Stimulated activated CD4-positive, alpha-beta T cell treated with anti-CD3 and anti-CD28 coated beads, Interleukin-2, amount 100 ng/mL, for 24 hours (primary cell): ENCODE measurements at regions not wholly inside any gene's neighbourhood (a gene's known extent, or its start where the extent isn't known, plus 50 kb on each side); places are given as distances from the start of the nearest gene placed in this dataset.
"Not testable (repeated sequence)": the region's sequence is repeated elsewhere in the genome, so short reads cannot be mapped to it uniquely, and the experiment has no call there.

Experiments
- DNase-seq, 2 donors: peaks; one replicate each; pipeline ENCODE4 v3.0.0-alpha.2; 2020

DNA sequence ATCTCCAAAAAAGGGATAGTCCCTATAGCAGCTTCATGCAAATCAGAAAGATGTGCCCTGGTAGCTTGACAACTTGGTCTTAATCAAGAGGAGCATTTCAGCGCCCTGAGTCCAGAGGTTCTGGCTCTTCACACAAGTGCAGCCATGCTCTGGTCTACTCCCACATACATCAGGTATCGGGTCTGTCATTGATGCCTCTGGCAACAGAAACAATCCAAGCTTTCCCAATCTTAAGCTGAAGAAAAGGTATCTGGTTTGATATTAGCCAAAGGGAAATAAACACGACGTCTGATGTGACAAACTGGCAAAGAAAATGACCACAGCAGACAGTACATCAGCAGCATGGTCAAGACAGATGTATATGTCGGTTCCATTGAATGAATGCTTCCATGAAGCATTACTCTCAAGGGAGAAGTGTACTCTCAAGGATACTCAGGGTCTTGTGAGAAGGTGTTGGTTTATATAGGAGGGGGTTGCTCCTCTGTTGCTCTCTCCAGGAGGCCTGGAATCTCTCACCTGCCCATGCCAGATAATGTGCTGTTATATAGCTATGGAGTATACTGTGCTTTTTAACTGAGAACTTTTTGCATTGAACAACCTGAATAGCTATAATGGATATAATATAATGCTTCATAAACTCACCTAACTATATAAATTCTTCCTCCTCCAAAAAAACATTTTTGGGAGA is 879.6 kb upstream of the PCDH10 start:
- no peak for DNase-seq

DNA sequence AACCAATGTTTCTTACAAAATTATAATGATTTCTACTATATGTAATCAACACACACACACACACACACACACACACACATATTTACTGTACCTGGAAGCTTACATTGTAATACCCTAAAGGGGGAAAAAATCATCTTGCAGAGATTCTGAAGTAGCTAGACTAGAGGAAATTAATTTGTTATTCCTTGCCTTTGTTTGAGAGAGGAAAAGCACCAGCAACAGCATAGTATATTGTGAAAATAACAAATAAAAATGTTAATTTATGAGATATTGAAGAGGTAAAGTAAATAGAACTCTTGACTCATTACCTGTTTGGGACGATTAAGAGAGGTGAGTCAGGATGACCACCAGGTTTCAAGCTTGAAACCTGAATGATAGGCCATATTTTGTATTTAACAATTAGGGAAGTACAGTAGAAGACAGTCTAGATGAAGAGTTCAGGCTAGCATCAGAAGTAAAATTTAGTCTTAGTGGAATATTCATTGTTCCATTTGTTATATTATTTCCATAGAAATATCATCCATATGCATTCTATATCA is 873.4 kb upstream of the PCDH10 start:
- DNase-seq: no peak

GRCh38 chr4:132276185-132276584 is 872.9 kb upstream of the PCDH10 start:
- DNase-seq: no peak

- no peak for DNase-seq
Measured at GRCh38 chr4:132276989-132277388, 872.1 kb upstream of the PCDH10 start.

GRCh38 chr4:132281733-132282132 is 867.4 kb upstream of the PCDH10 start:
- DNase-seq: no peak

- DNase-seq: no peak
Measured at GRCh38 chr4:132284910-132285426, 864.1 kb upstream of the PCDH10 start.

GRCh38 chr4:132297346-132297745 is 851.7 kb upstream of the PCDH10 start:
- DNase-seq: no peak

- no peak for DNase-seq
Measured at GRCh38 chr4:132299841-132300240, 849.3 kb upstream of the PCDH10 start.

- DNase-seq: no peak
Measured at GRCh38 chr4:132312521-132312920, 836.6 kb upstream of the PCDH10 start.

- no peak for DNase-seq
Measured at GRCh38 chr4:132313852-132314251, 835.2 kb upstream of the PCDH10 start.

DNA sequence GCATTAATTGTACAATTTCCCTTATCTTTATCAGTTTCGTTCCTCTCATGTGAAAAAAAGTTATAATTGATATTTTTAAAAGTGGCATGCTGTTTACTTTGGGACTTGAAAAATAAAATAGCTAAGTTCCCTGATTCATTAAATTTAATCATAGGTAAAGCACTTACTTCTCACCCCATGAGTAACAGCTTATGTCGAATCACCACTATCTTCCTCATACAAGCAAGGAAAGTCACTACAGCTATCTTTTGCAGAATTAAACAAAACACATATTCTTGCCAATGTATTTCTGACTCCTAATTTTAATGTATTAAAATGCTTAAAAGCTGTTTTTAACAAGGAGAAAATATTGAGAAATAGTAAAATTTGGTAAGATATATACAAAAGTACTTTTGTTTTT is 832.4 kb upstream of the PCDH10 start:
- DNase-seq: no peak

DNA sequence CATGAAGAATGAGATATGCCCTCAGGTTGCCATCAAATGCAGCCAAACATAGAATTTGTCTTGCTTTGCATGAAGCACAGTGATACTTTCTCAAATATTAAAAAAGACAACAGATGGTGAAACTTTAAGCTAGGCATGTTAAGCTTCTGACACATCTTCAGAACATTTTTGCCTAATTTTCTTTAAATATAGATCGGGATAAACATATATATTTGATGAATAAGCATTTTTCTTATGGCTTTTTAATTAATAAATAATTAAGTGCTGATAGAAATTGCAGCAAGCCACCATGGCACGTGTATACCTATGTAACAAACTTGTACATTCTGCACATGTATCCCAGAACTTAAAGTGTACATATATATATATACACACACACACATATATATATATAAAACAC is 831.2 kb upstream of the PCDH10 start:
- no peak for DNase-seq

DNA sequence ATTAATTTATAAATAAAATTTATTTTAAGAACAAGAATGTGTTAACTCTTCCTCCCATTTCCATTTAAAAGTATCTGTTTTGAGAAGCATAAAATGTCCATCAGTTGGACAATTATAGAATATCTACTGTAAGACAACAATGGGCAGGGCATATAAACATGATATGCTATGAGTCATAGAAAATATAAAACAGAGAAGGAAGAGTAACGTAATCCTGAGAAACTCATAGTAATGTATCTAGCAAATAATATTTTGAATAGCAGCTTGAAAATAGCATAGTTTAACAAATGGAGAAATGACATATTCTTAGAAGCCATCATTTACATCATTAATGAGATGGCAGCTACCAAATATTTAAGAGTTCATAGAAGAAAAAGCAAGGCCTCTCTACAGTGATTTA is 820.3 kb upstream of the PCDH10 start:
- no peak for DNase-seq

- DNase-seq: no peak
Measured at GRCh38 chr4:132330994-132331393, 818.1 kb upstream of the PCDH10 start.

GRCh38 chr4:132332932-132333723 is 816.0 kb upstream of the PCDH10 start:
- DNase-seq: no peak

DNA sequence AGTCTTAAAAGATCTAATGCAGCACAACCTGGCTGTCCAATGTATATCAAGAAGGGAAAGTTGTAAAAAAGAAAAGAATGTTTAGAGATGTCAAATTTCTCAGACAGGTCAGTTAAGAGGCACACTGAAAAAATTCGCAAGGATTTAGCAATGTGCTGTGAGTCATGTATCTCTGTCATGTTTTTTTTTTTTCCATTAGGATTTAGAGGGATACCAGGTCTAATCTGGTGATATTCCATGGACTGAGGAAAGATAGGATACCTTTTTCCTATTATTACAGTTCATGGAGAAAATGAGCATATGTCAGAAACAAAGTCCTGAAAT is 815.4 kb upstream of the PCDH10 start:
- DNase-seq: no peak

- DNase-seq: no peak
Measured at GRCh38 chr4:132334081-132334480, 815.0 kb upstream of the PCDH10 start.

GRCh38 chr4:132344924-132345828 is 803.9 kb upstream of the PCDH10 start:
- DNase-seq: no peak

DNA sequence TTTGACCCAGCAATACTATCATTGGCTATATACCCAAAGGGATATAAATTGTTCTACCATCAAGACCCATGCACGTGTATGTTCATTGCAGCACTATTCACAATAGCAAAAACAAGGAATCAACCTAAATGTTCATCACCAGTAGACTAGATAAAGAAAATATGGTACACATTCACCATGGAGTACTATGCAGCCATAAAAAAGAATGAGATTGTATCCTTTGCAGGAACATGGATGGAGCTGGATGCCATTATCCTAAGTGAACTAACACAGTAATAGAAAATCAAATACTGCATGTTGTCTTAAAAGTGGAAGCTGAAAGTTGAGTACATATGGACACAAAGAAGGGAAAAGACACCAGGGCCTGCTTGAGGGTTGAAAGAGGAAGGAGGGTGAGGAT is 803.1 kb upstream of the PCDH10 start:
- no peak for DNase-seq

DNA sequence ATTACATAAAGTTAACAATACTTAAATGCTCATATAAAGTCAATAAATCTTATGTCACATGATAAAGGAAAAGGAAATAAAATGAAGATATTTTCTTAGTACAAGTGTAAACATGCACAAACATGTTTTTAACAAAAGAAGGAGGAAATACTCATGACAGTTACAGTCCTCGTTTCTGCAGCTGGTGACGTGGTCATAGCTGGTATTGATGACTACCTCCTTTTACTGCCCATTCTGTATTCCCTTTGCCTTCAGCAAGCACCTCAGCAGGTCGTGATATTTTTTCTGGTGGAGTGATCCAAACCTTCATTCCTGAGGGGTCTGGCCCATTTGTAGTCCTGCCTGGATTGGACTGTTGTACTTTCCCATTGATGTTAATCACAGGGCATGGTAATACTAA is 797.5 kb upstream of the PCDH10 start:
- DNase-seq: not testable (repeated sequence)

- no peak for DNase-seq
Measured at GRCh38 chr4:132382243-132382642, 766.9 kb upstream of the PCDH10 start.

DNA sequence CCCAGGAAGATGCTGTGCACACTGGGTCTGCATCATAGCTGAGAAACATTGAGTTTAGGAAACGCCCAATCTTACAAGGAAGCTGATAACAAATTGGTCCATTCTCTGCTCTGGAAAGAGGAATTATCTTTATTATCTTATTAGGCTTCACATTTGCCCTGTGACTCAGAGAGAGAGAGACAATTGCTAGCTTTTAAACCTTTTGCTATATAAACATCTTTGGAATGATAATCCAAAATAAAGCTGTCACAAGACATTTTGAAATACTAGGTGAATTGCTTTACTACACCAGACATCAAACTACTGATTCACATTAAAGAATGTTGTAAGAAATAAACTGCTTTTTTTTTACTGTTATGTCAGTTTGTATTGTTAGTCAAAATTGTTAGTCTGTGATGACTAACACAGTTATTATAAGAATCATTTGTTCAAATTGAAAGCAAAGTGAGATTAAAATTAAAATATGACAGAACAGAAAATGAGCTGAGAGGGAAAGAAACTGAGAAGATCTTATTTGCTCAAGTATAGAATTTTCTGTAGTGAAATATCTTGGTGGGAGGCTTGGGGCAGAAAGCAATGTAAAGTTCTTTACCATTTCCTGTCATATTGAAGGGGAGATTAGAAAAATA is 765.4 kb upstream of the PCDH10 start:
- no peak for DNase-seq

DNA sequence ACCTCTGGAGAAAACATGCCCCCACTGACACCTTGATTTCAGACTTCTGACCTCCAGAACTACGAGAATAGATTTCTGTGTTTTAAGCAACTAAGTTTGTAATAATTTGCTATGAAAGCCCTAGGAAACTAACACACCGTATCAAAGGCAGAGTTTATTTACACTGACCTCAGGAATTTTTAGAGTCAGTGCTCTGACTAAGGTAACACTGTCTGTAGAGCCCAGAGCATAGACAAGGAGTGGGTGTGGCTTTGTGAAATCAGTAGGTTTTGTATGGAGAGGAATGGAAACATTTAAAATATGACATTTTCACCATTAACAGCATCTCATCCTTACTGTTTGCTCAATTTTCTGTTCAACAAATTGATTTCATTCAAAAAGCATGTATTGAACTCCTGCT is 764.4 kb upstream of the PCDH10 start:
- no peak for DNase-seq
